GM21786 (cell line): ENCODE measurements at regions not wholly inside any gene's neighbourhood (a gene's known extent, or its start where the extent isn't known, plus 50 kb on each side); places are given as distances from the start of the nearest gene placed in this dataset.
"Not testable (repeated sequence)": the region's sequence is repeated elsewhere in the genome, so short reads cannot be mapped to it uniquely, and the experiment has no call there.

Experiments used
- ATAC-seq: cut with Tn5 transposase; IDR thresholded peaks from one replicate; pipeline ENCODE4 v1.9.1; 2021; ENCODE audit not compliant: unreplicated experiment

- no peak for ATAC-seq
These were observed 562.5 kb upstream of the FAM98A start for GRCh38 chr2:34161549-34161948.

- no peak for ATAC-seq
These were observed 560.8 kb upstream of the FAM98A start for GRCh38 chr2:34159901-34160300.

- no peak for ATAC-seq
These were observed 554.4 kb upstream of the FAM98A start for GRCh38 chr2:34153484-34153883.

- no peak for ATAC-seq
These were observed 548.7 kb upstream of the FAM98A start for GRCh38 chr2:34147780-34148179.

GRCh38 chr2:34143149-34143548, 544.0 kb upstream of the FAM98A start:
- ATAC-seq: no peak

- not testable (repeated sequence) for ATAC-seq
These were observed 543.5 kb upstream of the FAM98A start for GRCh38 chr2:34142531-34143008.

GRCh38 chr2:34133065-34133464, 534.0 kb upstream of the FAM98A start:
- ATAC-seq: not testable (repeated sequence)

- no peak for ATAC-seq
These were observed 527.2 kb upstream of the FAM98A start for GRCh38 chr2:34126279-34126678.

- ATAC-seq: no peak
These were observed 525.1 kb upstream of the FAM98A start for GRCh38 chr2:34123996-34124785.

GRCh38 chr2:34121076-34121475, 522.0 kb upstream of the FAM98A start:
- ATAC-seq: no peak

GRCh38 chr2:34115076-34115475, 516.0 kb upstream of the FAM98A start:
- ATAC-seq: no peak

GRCh38 chr2:34112161-34112560, 513.1 kb upstream of the FAM98A start:
- ATAC-seq: no peak

- ATAC-seq: no peak
These were observed 511.3 kb upstream of the FAM98A start for GRCh38 chr2:34110392-34110791.

- ATAC-seq: no peak
These were observed 508.7 kb upstream of the FAM98A start for GRCh38 chr2:34107811-34108210.

GRCh38 chr2:34105006-34105767, 506.1 kb upstream of the FAM98A start:
- no peak for ATAC-seq

- ATAC-seq: no peak
These were observed 505.5 kb upstream of the FAM98A start for GRCh38 chr2:34104601-34105000.

GRCh38 chr2:34103437-34103836, 504.3 kb upstream of the FAM98A start:
- no peak for ATAC-seq

GRCh38 chr2:34102339-34102738, 503.2 kb upstream of the FAM98A start:
- no peak for ATAC-seq

GRCh38 chr2:34099377-34099776, 500.3 kb upstream of the FAM98A start:
- ATAC-seq: no peak

- ATAC-seq: no peak
These were observed 499.2 kb upstream of the FAM98A start for GRCh38 chr2:34098256-34098655.

GRCh38 chr2:34096562-34097171, 497.6 kb upstream of the FAM98A start:
- no peak for ATAC-seq

- no peak for ATAC-seq
These were observed 494.7 kb upstream of the FAM98A start for GRCh38 chr2:34093790-34094189.
